ENCODE measurements at regions not wholly inside any gene's neighbourhood (a gene's known extent, or its start where the extent isn't known, plus 50 kb on each side); places are given as distances from the start of the nearest gene placed in this dataset.

- TF ChIP-seq CTCF (IDR thresholded peaks at IDR 0.05) (no peak), EZH2 (IDR thresholded peaks at IDR 0.05; ENCODE audit: borderline replicate concordance, insufficient read depth, low read depth, low read length, poor library complexity, severe bottlenecking) (no peak)
Observed at GRCh38 chr7:138254444-138254843, 178.2 kb downstream of the AKR1D1 start.
